ENCODE measurements at regions not wholly inside any gene's neighbourhood (a gene's known extent, or its start where the extent isn't known, plus 50 kb on each side); places are given as distances from the start of the nearest gene placed in this dataset.

DNA sequence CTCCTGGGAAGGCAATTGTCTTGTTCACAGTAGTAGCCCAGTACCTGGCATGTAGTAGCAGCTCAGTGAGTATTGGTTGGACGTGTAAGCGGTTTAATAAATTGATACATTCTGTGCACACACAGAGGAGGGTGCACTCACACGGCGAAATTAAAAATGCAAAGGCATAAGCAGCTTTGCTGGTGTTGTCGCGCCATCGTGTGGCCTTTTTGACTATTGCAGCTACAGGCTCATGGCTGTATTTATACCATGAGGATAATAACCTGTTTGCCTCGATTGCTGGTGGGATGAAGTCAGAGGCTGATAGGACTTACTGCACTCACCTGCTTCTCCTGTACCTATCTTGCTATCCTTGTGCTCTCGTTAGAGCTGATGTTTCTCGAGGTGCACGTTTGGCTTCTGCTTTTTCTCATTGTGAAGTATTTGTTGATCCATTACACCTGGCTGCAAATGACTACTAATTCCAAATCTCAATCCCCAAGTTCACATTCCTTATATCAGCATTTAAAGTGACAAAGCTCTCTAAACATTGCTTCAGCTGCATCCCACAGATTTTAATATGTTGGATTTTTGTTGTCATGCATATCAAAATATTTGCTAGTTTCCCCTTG lies 61.5 kb downstream of the TBXT start:
- peak; percentile 15 to 45 for DNase-seq (ENCODE audit: extremely low read depth in 1 of 2, low read depth in 1 of 2)

GRCh38 chr6:166105341-166106075 lies 62.1 kb downstream of the TBXT start:
- DNase-seq (ENCODE audit: extremely low read depth in 1 of 2, low read depth in 1 of 2) = no peak

- no peak for DNase-seq (ENCODE audit: extremely low read depth in 1 of 2, low read depth in 1 of 2)
Observed at GRCh38 chr6:166104872-166105271, 62.8 kb downstream of the TBXT start.

GRCh38 chr6:166104107-166104506 lies 63.5 kb downstream of the TBXT start:
- no peak for DNase-seq (ENCODE audit: extremely low read depth in 1 of 2, low read depth in 1 of 2)

GRCh38 chr6:166101819-166102419 lies 65.7 kb downstream of the TBXT start:
- no peak for DNase-seq (ENCODE audit: extremely low read depth in 1 of 2, low read depth in 1 of 2)

DNA sequence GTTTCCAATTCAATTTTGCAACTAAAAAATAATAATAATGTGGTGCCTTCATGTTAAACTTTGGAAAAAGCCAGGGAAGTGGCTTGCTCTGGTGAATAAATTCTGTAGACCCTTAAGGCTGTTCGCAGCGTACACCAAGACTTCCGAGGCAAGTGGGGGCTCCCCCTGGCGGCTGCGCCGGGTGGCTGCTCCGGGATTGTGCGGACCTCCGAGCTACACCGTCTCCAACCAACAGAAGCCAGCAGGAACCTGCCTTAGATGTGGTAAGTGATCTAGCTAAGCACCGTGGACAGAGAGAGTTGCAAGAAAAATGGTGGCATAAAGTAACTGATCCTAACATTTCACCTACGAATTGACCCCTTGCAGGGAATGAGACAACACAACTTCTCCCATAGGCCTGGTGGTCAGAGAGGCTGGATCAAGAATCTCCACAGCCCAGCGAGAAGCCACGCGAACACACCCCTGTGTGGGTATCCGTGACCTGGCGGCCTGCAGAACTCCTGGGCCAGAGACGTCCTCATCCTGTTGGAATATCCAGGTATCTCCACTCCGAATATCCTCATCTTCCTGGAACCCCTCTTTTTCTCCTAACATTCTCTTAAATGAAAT lies 69.6 kb downstream of the TBXT start:
- peak; percentile 25 to 36 for DNase-seq (ENCODE audit: extremely low read depth in 1 of 2, low read depth in 1 of 2)

- DNase-seq (ENCODE audit: extremely low read depth in 1 of 2, low read depth in 1 of 2) = no peak
Observed at GRCh38 chr6:166087852-166088251, 79.8 kb downstream of the TBXT start.

- DNase-seq (ENCODE audit: extremely low read depth in 1 of 2, low read depth in 1 of 2) = no peak
Observed at GRCh38 chr6:166087246-166087645, 80.4 kb downstream of the TBXT start.

- no peak for DNase-seq (ENCODE audit: extremely low read depth in 1 of 2, low read depth in 1 of 2)
Observed at GRCh38 chr6:166085500-166085899, 82.2 kb downstream of the TBXT start.

DNA sequence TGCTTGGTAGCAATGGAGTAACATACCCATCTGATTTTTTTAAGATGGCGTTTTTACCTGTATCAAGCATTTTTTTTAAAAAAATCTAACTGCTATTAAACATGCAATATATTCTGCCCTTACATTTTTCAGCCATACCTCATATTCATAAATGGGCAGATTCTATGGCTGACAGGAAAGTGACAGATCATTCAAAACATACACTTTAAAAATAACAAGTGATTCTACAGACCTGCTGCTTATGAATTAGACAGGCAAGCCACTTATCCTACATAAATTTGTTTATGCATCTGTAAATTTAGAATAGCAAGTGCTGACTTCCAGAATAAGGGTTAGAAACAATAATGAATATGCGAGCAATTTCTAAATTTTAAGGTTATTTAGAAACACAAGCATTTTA lies 82.7 kb downstream of the TBXT start:
- DNase-seq (ENCODE audit: extremely low read depth in 1 of 2, low read depth in 1 of 2) = no peak

GRCh38 chr6:166079841-166080240 lies 87.8 kb downstream of the TBXT start:
- DNase-seq (ENCODE audit: extremely low read depth in 1 of 2, low read depth in 1 of 2) = no peak

DNA sequence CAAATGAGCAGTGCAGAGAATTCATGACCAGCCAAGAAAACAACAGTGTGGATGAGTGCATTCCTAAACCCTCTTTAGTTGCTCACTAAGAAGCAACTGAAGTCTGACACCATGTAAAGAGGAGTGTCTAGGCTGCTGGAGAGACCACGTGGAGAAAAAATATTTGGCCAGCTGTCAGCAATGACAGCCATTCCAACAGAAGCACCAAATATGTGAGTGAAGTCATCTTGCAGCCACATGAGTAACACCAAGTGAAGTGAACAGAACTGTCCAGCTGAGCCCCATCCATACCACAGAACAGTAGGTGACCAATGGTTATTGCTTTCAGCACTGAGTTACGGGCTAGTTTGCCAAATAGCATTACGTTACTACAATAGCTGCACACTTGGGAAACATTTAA lies 89.4 kb downstream of the TBXT start:
- DNase-seq (ENCODE audit: extremely low read depth in 1 of 2, low read depth in 1 of 2) = no peak

- DNase-seq (ENCODE audit: extremely low read depth in 1 of 2, low read depth in 1 of 2) = no peak
Observed at GRCh38 chr6:166076625-166077024, 91.0 kb downstream of the TBXT start.

- no peak for DNase-seq (ENCODE audit: extremely low read depth in 1 of 2, low read depth in 1 of 2)
Observed at GRCh38 chr6:166075925-166076324, 91.7 kb downstream of the TBXT start.

- no peak for DNase-seq (ENCODE audit: extremely low read depth in 1 of 2, low read depth in 1 of 2)
Observed at GRCh38 chr6:166075186-166075585, 92.5 kb downstream of the TBXT start.

DNA sequence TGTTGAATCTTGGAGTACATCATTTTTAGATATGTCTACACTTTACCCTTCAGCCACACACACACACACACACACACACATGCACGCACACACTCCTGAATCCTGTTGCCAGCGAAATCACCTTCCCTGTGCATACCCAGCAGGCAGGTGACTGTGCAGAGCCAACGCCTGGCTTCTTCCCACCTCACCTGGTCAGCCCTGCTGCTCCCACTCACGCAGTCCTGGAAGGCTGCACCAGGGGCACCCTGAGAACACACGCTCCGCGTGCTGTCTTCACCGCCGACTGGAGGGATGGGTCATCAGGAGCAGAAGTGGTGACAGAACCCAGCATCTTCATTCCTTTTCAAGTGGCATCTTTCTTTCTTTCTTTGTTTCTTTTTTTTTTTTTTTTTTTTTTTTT lies 94.6 kb downstream of the TBXT start:
- no peak for DNase-seq (ENCODE audit: extremely low read depth in 1 of 2, low read depth in 1 of 2)

- DNase-seq (ENCODE audit: extremely low read depth in 1 of 2, low read depth in 1 of 2) = no peak
Observed at GRCh38 chr6:166068768-166069167, 98.9 kb downstream of the TBXT start.

- DNase-seq (ENCODE audit: extremely low read depth in 1 of 2, low read depth in 1 of 2) = no peak
Observed at GRCh38 chr6:166058064-166058739, 109.4 kb downstream of the TBXT start.

- DNase-seq (ENCODE audit: extremely low read depth in 1 of 2, low read depth in 1 of 2) = no peak
Observed at GRCh38 chr6:166057431-166057830, 110.2 kb downstream of the TBXT start.

DNA sequence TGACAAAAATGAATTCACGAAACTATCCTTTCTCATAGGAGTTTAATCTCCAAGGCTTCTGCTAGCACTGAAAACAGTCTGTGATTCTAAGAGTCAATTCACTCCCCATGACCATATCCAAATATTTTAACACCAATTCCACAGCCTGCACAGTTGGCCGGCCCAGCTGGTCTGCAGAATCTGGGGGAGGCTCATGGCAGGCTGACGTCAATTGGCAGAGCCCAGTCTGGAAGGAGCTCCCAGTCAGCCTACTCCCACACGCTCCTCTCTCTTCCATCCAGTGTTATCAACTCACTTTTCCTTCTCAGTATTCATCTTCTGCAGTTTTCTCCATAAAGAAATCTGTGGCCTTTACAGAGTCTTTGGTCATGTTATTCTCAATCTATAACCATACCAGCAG lies 111.0 kb downstream of the TBXT start:
- no peak for DNase-seq (ENCODE audit: extremely low read depth in 1 of 2, low read depth in 1 of 2)

DNA sequence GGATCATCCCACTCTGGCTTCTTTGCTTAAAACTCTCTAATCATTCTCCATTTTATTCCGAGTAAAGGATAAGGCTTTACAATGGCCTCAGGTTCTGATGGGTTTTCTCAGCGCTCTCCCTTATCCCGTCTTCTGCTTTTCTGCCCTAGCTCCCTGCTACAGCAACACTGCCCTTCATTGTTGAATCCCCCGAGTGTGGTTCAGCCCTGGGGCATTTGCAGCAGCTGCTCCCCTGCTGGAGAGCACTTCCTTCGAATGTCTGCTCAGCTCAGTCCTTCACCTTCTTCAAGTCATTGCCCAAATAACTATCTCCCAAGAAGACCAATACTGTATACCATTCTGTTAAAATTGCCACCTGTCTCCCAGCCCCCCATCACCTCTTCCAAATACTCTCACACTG lies 111.8 kb downstream of the TBXT start:
- DNase-seq (ENCODE audit: extremely low read depth in 1 of 2, low read depth in 1 of 2) = no peak

Data from stimulated activated CD8-positive, alpha-beta memory T cell treated with anti-CD3 and anti-CD28 coated beads, Interleukin-7, amount 100 ng/mL, for 48 hours (primary cell).